ENCODE measurements at regions not wholly inside any gene's neighbourhood (a gene's known extent, or its start where the extent isn't known, plus 50 kb on each side); places are given as distances from the start of the nearest gene placed in this dataset.
A peak's percentile ranks its signal among the peaks of the same experiment; 100 is the strongest.

GRCh38 chr17:6276711-6277110 lies 158.2 kb downstream of the AIPL1 start:
- intact Hi-C loops (cut with DNase I, micrococcal nuclease), result no loop called here
- POLR2A ChIA-PET, result no interaction called here
- DNase-seq, result no peak
- Mint-ChIP-seq H3K4me1 (ENCODE audit: low read depth) (no peaks in the 10 kb centered on the region), H3K9me3 (peaks cover 3% of the 10 kb centered on the region), H3K27me3 (peaks cover 41% of the 10 kb centered on the region), H3K36me3 (ENCODE audit: low read depth) (no peaks in the 10 kb centered on the region), H3K27ac (no peak overlapping the region), H3K4me3 (no peak overlapping the region)
- Histone ChIP-seq H3K4me1 (ENCODE audit: insufficient read depth, low read length) (no peaks in the 10 kb centered on the region), H3K36me3 (ENCODE audit: insufficient read depth, low read length) (no peaks in the 10 kb centered on the region), H3K4me3 (ENCODE audit: low read length) (no peak overlapping the region), H3K9me3 (ENCODE audit: control insufficient read depth in 1 of 2, insufficient read depth in 1 of 2, low read length in 2 of 2) (no peaks in the 10 kb centered on the region), H3K27ac (ENCODE audit: low read depth in 1 of 2, low read length in 2 of 2) (no peak overlapping the region), H3K27me3 (ENCODE audit: control insufficient read depth in 1 of 2, insufficient read depth in 2 of 2, low read length in 2 of 2) (peaks cover 4 to 8% of the 10 kb centered on the region in 2 experiments)
- CTCF ChIA-PET, result no interaction called here
- no peak for TF ChIP-seq CTCF (IDR thresholded peaks at IDR 0.05)
- ATAC-seq (ENCODE audit: poor library complexity), result no peak

- POLR2A ChIA-PET, result no interaction called here
- Histone ChIP-seq H3K36me3 (ENCODE audit: insufficient read depth, low read length) (no peaks in the 10 kb centered on the region), H3K4me1 (ENCODE audit: insufficient read depth, low read length) (no peaks in the 10 kb centered on the region), H3K27ac (ENCODE audit: low read depth in 1 of 2, low read length in 2 of 2) (no peak overlapping the region), H3K4me3 (ENCODE audit: low read length) (no peak overlapping the region), H3K9me3 (ENCODE audit: control insufficient read depth in 1 of 2, insufficient read depth in 1 of 2, low read length in 2 of 2) (no peaks in the 10 kb centered on the region), H3K27me3 (ENCODE audit: control insufficient read depth in 1 of 2, insufficient read depth in 2 of 2, low read length in 2 of 2) (peaks cover 0 to 8% of the 10 kb centered on the region in 2 experiments)
- intact Hi-C loops (cut with DNase I, micrococcal nuclease), result no loop called here
- no peak overlapping the region for H3K4me3 Mint-ChIP-seq
- no peak for ATAC-seq (ENCODE audit: poor library complexity)
- H3K36me3 Mint-ChIP-seq (ENCODE audit: low read depth), result no peaks in the 10 kb centered on the region
- no peaks in the 10 kb centered on the region for H3K4me1 Mint-ChIP-seq (ENCODE audit: low read depth)
- no peak for TF ChIP-seq CTCF (IDR thresholded peaks at IDR 0.05)
- no peak for DNase-seq
- peaks cover 7% of the 10 kb centered on the region for H3K9me3 Mint-ChIP-seq
- no peak overlapping the region for H3K27ac Mint-ChIP-seq
- CTCF ChIA-PET, result no interaction called here
- H3K27me3 Mint-ChIP-seq, result peaks cover 34% of the 10 kb centered on the region
Observed at GRCh38 chr17:6274310-6274709, 160.6 kb downstream of the AIPL1 start.

- Mint-ChIP-seq H3K4me3 (no peak overlapping the region), H3K4me1 (ENCODE audit: low read depth) (no peaks in the 10 kb centered on the region)
- intact Hi-C loops (cut with DNase I, micrococcal nuclease), result loop anchor here in 1 of 2 experiments (5.0 kb wide), 1 partner anchor 53 kb away; no protein-coding TSS in a partner anchor
Observed at GRCh38 chr17:6269478-6269877, 165.4 kb downstream of the AIPL1 start.

More at GRCh38 chr17:6269478-6269877, 165.4 kb downstream of the AIPL1 start:
- no peak overlapping the region for H3K27ac Mint-ChIP-seq
- H3K27me3 Mint-ChIP-seq, result peaks cover 13% of the 10 kb centered on the region
- CTCF ChIA-PET, result no interaction called here
- H3K9me3 ChIP-seq (ENCODE audit: control insufficient read depth in 1 of 2, insufficient read depth in 1 of 2, low read length in 2 of 2), result no peaks in the 10 kb centered on the region
- H3K27me3 ChIP-seq (ENCODE audit: control insufficient read depth in 1 of 2, insufficient read depth in 2 of 2, low read length in 2 of 2), result peaks cover 0 to 4% of the 10 kb centered on the region in 2 experiments
- H3K9me3 Mint-ChIP-seq, result peaks cover 7% of the 10 kb centered on the region
- H3K4me3 ChIP-seq (ENCODE audit: low read length), result no peak overlapping the region
- DNase-seq, result peak in 5 of 14 experiments; percentile 2 to 21 (median 5)
- H3K4me1 ChIP-seq (ENCODE audit: insufficient read depth, low read length), result no peaks in the 10 kb centered on the region
- no peaks in the 10 kb centered on the region for H3K36me3 Mint-ChIP-seq (ENCODE audit: low read depth)
- H3K36me3 ChIP-seq (ENCODE audit: insufficient read depth, low read length), result no peaks in the 10 kb centered on the region
- no peak for ATAC-seq (ENCODE audit: poor library complexity)
- POLR2A ChIA-PET, result no interaction called here
- no peak overlapping the region for H3K27ac ChIP-seq (ENCODE audit: low read depth in 1 of 2, low read length in 2 of 2)
- no peak for TF ChIP-seq CTCF (IDR thresholded peaks at IDR 0.05)
